ENCODE measurements at regions not wholly inside any gene's neighbourhood (a gene's known extent, or its start where the extent isn't known, plus 50 kb on each side); places are given as distances from the start of the nearest gene placed in this dataset.

- H3K36me3 ChIP-seq (ENCODE audit: insufficient read depth in 1 of 2, low read depth in 1 of 2): no peaks in the 10 kb centered on the region
- intact Hi-C loops (cut with DNase I): no loop called here
- ATAC-seq: no peak
Observed at GRCh38 chr13:53368948-53369347, 340.3 kb downstream of the OLFM4 start.

GRCh38 chr13:53379485-53379884 lies 350.9 kb downstream of the OLFM4 start:
- no peak for TF ChIP-seq CTCF (IDR thresholded peaks at IDR 0.05)
- no peak for DNase-seq

More at GRCh38 chr13:53368948-53369347, 340.3 kb downstream of the OLFM4 start:
- Histone ChIP-seq H3K4me1 (no peaks in the 10 kb centered on the region), H3K4me3 (no peak overlapping the region), H3K9me3 (no peaks in the 10 kb centered on the region), H3K27ac (no peak overlapping the region), H3K27me3 (ENCODE audit: insufficient read depth in 3 of 3, low read length in 2 of 3) (no peaks in the 10 kb centered on the region)
- WGBS, 3 donors: 55 to 64% (median 56%) methylated on average over 2 of the region's 2 CpGs
- no peak for DNase-seq
- no peak for TF ChIP-seq CTCF (IDR thresholded peaks at IDR 0.05)

GRCh38 chr13:53382008-53382407 lies 353.4 kb downstream of the OLFM4 start:
- TF ChIP-seq CTCF (IDR thresholded peaks at IDR 0.05): no peak
- Histone ChIP-seq H3K9me3 (no peaks in the 10 kb centered on the region), H3K27me3 (ENCODE audit: insufficient read depth in 3 of 3, low read length in 2 of 3) (no peaks in the 10 kb centered on the region), H3K4me1 (no peaks in the 10 kb centered on the region), H3K36me3 (ENCODE audit: insufficient read depth in 1 of 2, low read depth in 1 of 2) (no peaks in the 10 kb centered on the region), H3K27ac (no peak overlapping the region), H3K4me3 (no peak overlapping the region)
- intact Hi-C loops (cut with DNase I): no loop called here
- ATAC-seq (no peak), DNase-seq (no peak)
- 35 to 44% (median 41%) methylated on average over 3 of the region's 3 CpGs for WGBS, 3 donors

More at GRCh38 chr13:53379485-53379884, 350.9 kb downstream of the OLFM4 start:
- ATAC-seq: no peak
- intact Hi-C loops (cut with DNase I): no loop called here
- 92 to 100% (median 94%) methylated on average over 1 of the region's 1 CpG for WGBS, 3 donors
- Histone ChIP-seq H3K9me3 (no peaks in the 10 kb centered on the region), H3K4me1 (no peaks in the 10 kb centered on the region), H3K27ac (no peak overlapping the region), H3K27me3 (ENCODE audit: insufficient read depth in 3 of 3, low read length in 2 of 3) (no peaks in the 10 kb centered on the region), H3K4me3 (no peak overlapping the region), H3K36me3 (ENCODE audit: insufficient read depth in 1 of 2, low read depth in 1 of 2) (no peaks in the 10 kb centered on the region)

- no peaks in the 10 kb centered on the region for H3K9me3 ChIP-seq
- TF ChIP-seq CTCF (IDR thresholded peaks at IDR 0.05): no peak
- ATAC-seq (no peak), DNase-seq (no peak)
- peaks cover 0 to 2% (median 2%) of the 10 kb centered on the region in 3 donors for H3K27me3 ChIP-seq (ENCODE audit: insufficient read depth in 3 of 3, low read length in 2 of 3)
- intact Hi-C loops (cut with DNase I): no loop called here
- WGBS, 3 donors: 63 to 78% (median 74%) methylated on average over 2 of the region's 2 CpGs
- no peak overlapping the region for H3K27ac ChIP-seq
- H3K4me1 ChIP-seq: no peaks in the 10 kb centered on the region
- no peak overlapping the region for H3K4me3 ChIP-seq
- H3K36me3 ChIP-seq (ENCODE audit: insufficient read depth in 1 of 2, low read depth in 1 of 2): no peaks in the 10 kb centered on the region
Observed at GRCh38 chr13:53398051-53398450, 369.4 kb downstream of the OLFM4 start.

GRCh38 chr13:53405616-53406015 lies 377.0 kb downstream of the OLFM4 start:
- Histone ChIP-seq H3K9me3 (no peaks in the 10 kb centered on the region), H3K36me3 (ENCODE audit: insufficient read depth in 1 of 2, low read depth in 1 of 2) (no peaks in the 10 kb centered on the region), H3K27ac (no peak overlapping the region), H3K4me3 (no peak overlapping the region), H3K27me3 (ENCODE audit: insufficient read depth in 3 of 3, low read length in 2 of 3) (no peaks in the 10 kb centered on the region), H3K4me1 (no peaks in the 10 kb centered on the region)
- 64 to 68% (median 67%) methylated on average over 8 of the region's 8 CpGs for WGBS, 3 donors
- no peak for DNase-seq
- no peak for ATAC-seq
- intact Hi-C loops (cut with DNase I): no loop called here
- TF ChIP-seq CTCF (IDR thresholded peaks at IDR 0.05): no peak

All from psoas muscle (tissue), 7 donors.